PC-3 (cell line): ENCODE measurements at regions not wholly inside any gene's neighbourhood (a gene's known extent, or its start where the extent isn't known, plus 50 kb on each side); places are given as distances from the start of the nearest gene placed in this dataset.

Experiments used
- CTCF ChIP-seq: fragments of 300-600 bp; sonication (generic); conservative IDR thresholded peaks from 2 replicates; pipeline ENCODE4 v1.5.1; 2017; ENCODE audit warnings: antibody characterized with exemption, low read depth, mild to moderate bottlenecking, low read length
- EZH2 ChIP-seq: fragments of 300-600 bp; sonication (generic); IDR thresholded peaks from one replicate; pipeline ENCODE4 v1.6.1; 2017; ENCODE audit warnings: antibody characterized with exemption, mild to moderate bottlenecking, low read length; ENCODE audit not compliant: unreplicated experiment

GRCh38 chr16:88309908-88310265 lies 72.9 kb upstream of the ZNF469 start:
- TF ChIP-seq CTCF = peak; percentile 52
- TF ChIP-seq EZH2 = no peak
